Caco-2 (cell line): ENCODE measurements at regions not wholly inside any gene's neighbourhood (a gene's known extent, or its start where the extent isn't known, plus 50 kb on each side); places are given as distances from the start of the nearest gene placed in this dataset.

Experiments
- BruUV-seq: library from RNA; stranded (reverse); fragments of 400-500 nt; replicated peaks from 2 replicates; lab custom pipeline; 2021; lab: Mats Ljungman, UMichigan
- CTCF ChIA-PET: fragments of 300-600 bp; sonication (Branson Sonifier 250); formaldehyde crosslinking; loops from one replicate; lab custom pipeline; 2022; ENCODE audit warnings: antibody characterized with exemption; lab: Charles Lee
- POLR2A ChIA-PET: fragments of 300-600 bp; sonication (Branson Sonifier 250); formaldehyde crosslinking; loops from one replicate; lab custom pipeline; 2022; ENCODE audit warnings: antibody characterized with exemption; lab: Charles Lee
- DNase-seq, 2 experiments: peaks; one replicate each; pipeline versions ENCODE4 v3.0.0 to v3.0.0-alpha.2; 2020 to 2022
- H3K27me3 ChIP-seq: replicated peaks from 2 replicates; pipeline ENCODE4 v1.6.0; 2011; ENCODE audit warnings: low read length; ENCODE audit not compliant: control insufficient read depth, insufficient read depth
- H3K36me3 ChIP-seq: 2 replicates; pipeline ENCODE4 v1.5.1; 2011; ENCODE audit warnings: low read length; ENCODE audit not compliant: control insufficient read depth, insufficient read depth
- H3K4me1 ChIP-seq: fragments of 250-450 bp; sonication (Bioruptor Pico); 2 replicates; pipeline ENCODE4 v1.5.1; 2020; ENCODE audit warnings: mild to moderate bottlenecking
- H3K4me3 ChIP-seq: 2 replicates; pipeline ENCODE4 v1.5.1; 2011; ENCODE audit warnings: low read depth, mild to moderate bottlenecking, control low read depth, low read length
- H3K9me3 ChIP-seq: fragments of 250-450 bp; sonication (Bioruptor Pico); 2 replicates; pipeline ENCODE4 v1.5.1; 2020; ENCODE audit warnings: mild to moderate bottlenecking, moderate library complexity
- H3K27ac Mint-ChIP-seq: one replicate; pipeline ENCODE4 v1.8.0; 2022; ENCODE audit warnings: mixed read lengths; ENCODE audit not compliant: unreplicated experiment
- H3K27me3 Mint-ChIP-seq: one replicate; pipeline ENCODE4 v1.8.0; 2022; ENCODE audit warnings: mixed read lengths; ENCODE audit not compliant: insufficient read depth, unreplicated experiment
- H3K36me3 Mint-ChIP-seq: one replicate; pipeline ENCODE4 v1.8.0; 2022; ENCODE audit warnings: mild to moderate bottlenecking, mixed read lengths; ENCODE audit not compliant: insufficient read depth, unreplicated experiment
- H3K4me1 Mint-ChIP-seq: one replicate; pipeline ENCODE4 v1.8.0; 2022; ENCODE audit warnings: low read depth, mixed read lengths; ENCODE audit not compliant: unreplicated experiment
- H3K4me3 Mint-ChIP-seq: one replicate; pipeline ENCODE4 v1.8.0; 2022; ENCODE audit warnings: mild to moderate bottlenecking, moderate library complexity, mixed read lengths; ENCODE audit not compliant: unreplicated experiment
- H3K9me3 Mint-ChIP-seq: one replicate; pipeline ENCODE4 v1.8.0; 2022; ENCODE audit warnings: mixed read lengths; ENCODE audit not compliant: unreplicated experiment
- intact Hi-C: fragments of 100-400 bp; cut with micrococcal nuclease; formaldehyde crosslinking; loops from one replicate; pipeline ENCODE4 v1.10.0; 2022; ENCODE audit not compliant: unreplicated experiment
- TF ChIP-seq, protein P1 (sequence below), 2 experiments: fragments of 200-600 bp in 1 of 2; IDR thresholded peaks; 1 replicate in 1 of 2; 2 replicates in 1 of 2; pipeline versions ENCODE4 v1.5.1 to v1.8.0; 2011 to 2022; ENCODE audit warnings: antibody characterized with exemption in 1 of 2, control low read depth in 1 of 2, inconsistent platforms in 1 of 2, low read depth in 1 of 2, low read length in 1 of 2, mild to moderate bottlenecking in 1 of 2, moderate library complexity in 1 of 2; ENCODE audit not compliant: insufficient read depth in 1 of 2, severe bottlenecking in 1 of 2, unreplicated experiment in 1 of 2

GRCh38 chrX:112967341-112967740 is 126.7 kb upstream of the AMOT start:
- H3K4me1 Mint-ChIP-seq, result no peaks in the 10 kb centered on the region
- TF ChIP-seq, protein P1, sequence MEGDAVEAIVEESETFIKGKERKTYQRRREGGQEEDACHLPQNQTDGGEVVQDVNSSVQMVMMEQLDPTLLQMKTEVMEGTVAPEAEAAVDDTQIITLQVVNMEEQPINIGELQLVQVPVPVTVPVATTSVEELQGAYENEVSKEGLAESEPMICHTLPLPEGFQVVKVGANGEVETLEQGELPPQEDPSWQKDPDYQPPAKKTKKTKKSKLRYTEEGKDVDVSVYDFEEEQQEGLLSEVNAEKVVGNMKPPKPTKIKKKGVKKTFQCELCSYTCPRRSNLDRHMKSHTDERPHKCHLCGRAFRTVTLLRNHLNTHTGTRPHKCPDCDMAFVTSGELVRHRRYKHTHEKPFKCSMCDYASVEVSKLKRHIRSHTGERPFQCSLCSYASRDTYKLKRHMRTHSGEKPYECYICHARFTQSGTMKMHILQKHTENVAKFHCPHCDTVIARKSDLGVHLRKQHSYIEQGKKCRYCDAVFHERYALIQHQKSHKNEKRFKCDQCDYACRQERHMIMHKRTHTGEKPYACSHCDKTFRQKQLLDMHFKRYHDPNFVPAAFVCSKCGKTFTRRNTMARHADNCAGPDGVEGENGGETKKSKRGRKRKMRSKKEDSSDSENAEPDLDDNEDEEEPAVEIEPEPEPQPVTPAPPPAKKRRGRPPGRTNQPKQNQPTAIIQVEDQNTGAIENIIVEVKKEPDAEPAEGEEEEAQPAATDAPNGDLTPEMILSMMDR (IDR thresholded peaks at IDR 0.05; ENCODE audit: insufficient read depth in 1 of 2, low read depth in 1 of 2, low read length in 1 of 2, severe bottlenecking in 1 of 2, unreplicated experiment in 1 of 2), result no peak
- POLR2A ChIA-PET, result no interaction called here
- peaks cover 7% of the 10 kb centered on the region for H3K36me3 Mint-ChIP-seq
- Histone ChIP-seq H3K4me3 (no peak overlapping the region), H3K36me3 (no peaks in the 10 kb centered on the region), H3K27me3 (no peaks in the 10 kb centered on the region), H3K4me1 (peaks cover 61% of the 10 kb centered on the region), H3K9me3 (no peaks in the 10 kb centered on the region)
- no TSS peak for BruUV-seq
- intact Hi-C loops, result loop anchor here (10.0 kb wide), 1 partner anchor 133 kb away; no protein-coding TSS in a partner anchor
- no peaks in the 10 kb centered on the region for H3K9me3 Mint-ChIP-seq
- no peaks in the 10 kb centered on the region for H3K27me3 Mint-ChIP-seq
- peak; percentile 36 to 37 for DNase-seq
- CTCF ChIA-PET, result no interaction called here
- peak overlapping the region; percentile 28 for H3K4me3 Mint-ChIP-seq
- H3K27ac Mint-ChIP-seq, result no peak overlapping the region

DNA sequence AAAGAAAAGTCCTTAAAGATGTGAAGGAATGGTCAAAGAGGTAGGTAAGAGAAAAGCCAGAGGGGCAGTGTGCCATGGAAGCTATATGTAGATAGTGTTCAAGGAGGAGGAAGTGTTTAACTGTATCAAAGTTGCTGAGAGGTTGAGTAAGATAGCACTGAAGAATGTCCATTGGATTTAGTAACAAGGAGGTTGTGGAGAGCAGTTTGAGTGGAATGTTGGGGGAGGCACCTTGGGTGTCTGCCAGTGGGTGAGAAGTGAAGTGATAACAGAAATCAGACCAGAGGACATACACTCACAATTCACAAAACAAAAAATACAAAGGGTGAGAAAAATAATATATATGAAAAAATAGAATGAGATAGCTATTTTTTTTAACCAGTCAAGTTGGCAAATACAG is 121.3 kb upstream of the AMOT start:
- TF ChIP-seq, protein P1 (IDR thresholded peaks at IDR 0.05; ENCODE audit: insufficient read depth in 1 of 2, low read depth in 1 of 2, low read length in 1 of 2, severe bottlenecking in 1 of 2, unreplicated experiment in 1 of 2), result no peak
- Mint-ChIP-seq H3K27ac (no peak overlapping the region), H3K4me1 (peaks cover 20% of the 10 kb centered on the region), H3K4me3 (no peak overlapping the region), H3K36me3 (peaks cover under 1% of the 10 kb centered on the region), H3K27me3 (no peaks in the 10 kb centered on the region), H3K9me3 (no peaks in the 10 kb centered on the region)
- H3K4me3 ChIP-seq, result no peak overlapping the region
- DNase-seq, result no peak
- H3K9me3 ChIP-seq, result no peaks in the 10 kb centered on the region
- intact Hi-C loops, result loop anchor here (10.0 kb wide), 1 partner anchor 127 kb away; no protein-coding TSS in a partner anchor
- no peaks in the 10 kb centered on the region for H3K36me3 ChIP-seq
- no TSS peak for BruUV-seq
- POLR2A ChIA-PET, result no interaction called here
- CTCF ChIA-PET, result no interaction called here
- peaks cover 19% of the 10 kb centered on the region for H3K4me1 ChIP-seq
- no peaks in the 10 kb centered on the region for H3K27me3 ChIP-seq

- Mint-ChIP-seq H3K27me3 (no peaks in the 10 kb centered on the region), H3K4me1 (no peaks in the 10 kb centered on the region), H3K27ac (no peak overlapping the region), H3K9me3 (no peaks in the 10 kb centered on the region), H3K36me3 (no peaks in the 10 kb centered on the region), H3K4me3 (no peak overlapping the region)
- DNase-seq, result no peak
- ChIA-PET CTCF (no interaction called here), POLR2A (no interaction called here)
- H3K27me3 ChIP-seq, result no peaks in the 10 kb centered on the region
- no peaks in the 10 kb centered on the region for H3K36me3 ChIP-seq
- no peaks in the 10 kb centered on the region for H3K9me3 ChIP-seq
- TF ChIP-seq, protein P1 (IDR thresholded peaks at IDR 0.05; ENCODE audit: insufficient read depth in 1 of 2, low read depth in 1 of 2, low read length in 1 of 2, severe bottlenecking in 1 of 2, unreplicated experiment in 1 of 2), result no peak
- intact Hi-C loops, result no loop called here
- H3K4me1 ChIP-seq, result no peaks in the 10 kb centered on the region
- H3K4me3 ChIP-seq, result no peak overlapping the region
- no TSS peak for BruUV-seq
Observed at GRCh38 chrX:112947981-112948615, 107.5 kb upstream of the AMOT start.
